ENCODE measurements at regions not wholly inside any gene's neighbourhood (a gene's known extent, or its start where the extent isn't known, plus 50 kb on each side); places are given as distances from the start of the nearest gene placed in this dataset.

DNA sequence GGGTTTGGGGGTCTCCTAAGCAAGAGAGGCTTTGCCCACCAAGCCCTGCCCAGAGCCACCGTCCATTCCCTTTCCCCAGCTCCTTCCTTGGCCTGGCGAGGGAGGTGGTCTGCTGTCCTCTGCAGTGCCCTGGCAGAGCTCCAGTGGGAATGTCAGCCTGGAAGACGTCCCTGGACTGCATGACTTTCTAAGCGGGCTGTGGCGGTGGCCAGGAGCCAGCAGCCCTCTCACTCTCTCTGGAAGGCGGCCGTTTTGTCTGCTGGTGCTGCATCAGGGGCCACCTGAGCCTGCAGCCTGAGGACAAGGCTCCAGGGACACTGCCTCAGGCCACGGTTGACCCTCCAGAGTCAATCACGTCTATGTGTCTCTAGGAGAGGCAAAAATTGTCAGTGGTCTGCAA is 271.0 kb downstream of the SKAP2 start:
- ATAC-seq (ENCODE audit: low read depth) (no peak), DNase-seq (no peak)
- TF ChIP-seq, protein P1, sequence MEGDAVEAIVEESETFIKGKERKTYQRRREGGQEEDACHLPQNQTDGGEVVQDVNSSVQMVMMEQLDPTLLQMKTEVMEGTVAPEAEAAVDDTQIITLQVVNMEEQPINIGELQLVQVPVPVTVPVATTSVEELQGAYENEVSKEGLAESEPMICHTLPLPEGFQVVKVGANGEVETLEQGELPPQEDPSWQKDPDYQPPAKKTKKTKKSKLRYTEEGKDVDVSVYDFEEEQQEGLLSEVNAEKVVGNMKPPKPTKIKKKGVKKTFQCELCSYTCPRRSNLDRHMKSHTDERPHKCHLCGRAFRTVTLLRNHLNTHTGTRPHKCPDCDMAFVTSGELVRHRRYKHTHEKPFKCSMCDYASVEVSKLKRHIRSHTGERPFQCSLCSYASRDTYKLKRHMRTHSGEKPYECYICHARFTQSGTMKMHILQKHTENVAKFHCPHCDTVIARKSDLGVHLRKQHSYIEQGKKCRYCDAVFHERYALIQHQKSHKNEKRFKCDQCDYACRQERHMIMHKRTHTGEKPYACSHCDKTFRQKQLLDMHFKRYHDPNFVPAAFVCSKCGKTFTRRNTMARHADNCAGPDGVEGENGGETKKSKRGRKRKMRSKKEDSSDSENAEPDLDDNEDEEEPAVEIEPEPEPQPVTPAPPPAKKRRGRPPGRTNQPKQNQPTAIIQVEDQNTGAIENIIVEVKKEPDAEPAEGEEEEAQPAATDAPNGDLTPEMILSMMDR (IDR thresholded peaks at IDR 0.05) = no peak
- no peak for TF ChIP-seq EZH2 (IDR thresholded peaks at IDR 0.05; ENCODE audit: borderline replicate concordance, insufficient read depth, low read depth, low read length, poor library complexity, severe bottlenecking)
- Histone ChIP-seq H4K20me1 (ENCODE audit: control insufficient read depth, insufficient read depth, low read length, poor library complexity, severe bottlenecking) (no peaks in the 10 kb centered on the region), H3K27ac (ENCODE audit: low read length in 2 of 2) (no peak overlapping the region), H3K4me1 (ENCODE audit: control insufficient read depth in 2 of 2, insufficient read depth in 2 of 2, low read length in 2 of 2) (no peaks in the 10 kb centered on the region), H3K4me2 (replicated peaks; ENCODE audit: low read depth, low read length, poor library complexity, severe bottlenecking) (no peak overlapping the region), H3K27me3 (replicated peaks in 1 of 4; ENCODE audit: control extremely low read depth in 1 of 4, control insufficient read depth in 3 of 4, insufficient read depth in 4 of 4, low read length in 3 of 4) (peaks cover 0 to 4% (median 0%) of the 10 kb centered on the region in 4 experiments), H3K36me3 (replicated peaks in 1 of 2; ENCODE audit: control extremely low read depth in 1 of 2, control insufficient read depth in 1 of 2, extremely low read depth in 1 of 2, insufficient read depth in 2 of 2, low read length in 1 of 2) (no peaks in the 10 kb centered on the region), H3K79me2 (ENCODE audit: control insufficient read depth, insufficient read depth, low read length) (no peaks in the 10 kb centered on the region), H3K4me3 (ENCODE audit: control extremely low read depth in 1 of 5, extremely low read depth in 1 of 5, insufficient read depth in 1 of 5, low read depth in 2 of 5, low read length in 4 of 5) (no peak overlapping the region), H3K9me3 (ENCODE audit: control extremely low read depth in 1 of 3, control insufficient read depth in 2 of 3, insufficient read depth in 1 of 3, low read length in 2 of 3) (no peaks in the 10 kb centered on the region), H3K9ac (ENCODE audit: low read length) (no peak overlapping the region), H2AFZ (ENCODE audit: insufficient read depth, low read depth, low read length, poor library complexity, severe bottlenecking) (no peak overlapping the region)
- H3K27ac Mint-ChIP-seq = no peak overlapping the region
- H3K9me3 Mint-ChIP-seq (ENCODE audit: insufficient read depth) = no peaks in the 10 kb centered on the region
- H3K4me3 Mint-ChIP-seq = no peak overlapping the region
- intact Hi-C loops (cut with micrococcal nuclease) = no loop called here
- ChIA-PET CTCF (no interaction called here), POLR2A (no interaction called here)
- peaks cover 8% of the 10 kb centered on the region for H3K27me3 Mint-ChIP-seq
- 88% methylated on average over 9 of the region's 9 CpGs for WGBS (ENCODE audit: insufficient coverage)
- peaks cover under 1% of the 10 kb centered on the region for H3K4me1 Mint-ChIP-seq

- Histone ChIP-seq H3K79me2 (ENCODE audit: control insufficient read depth, insufficient read depth, low read length) (no peaks in the 10 kb centered on the region), H3K27me3 (replicated peaks in 1 of 4; ENCODE audit: control extremely low read depth in 1 of 4, control insufficient read depth in 3 of 4, insufficient read depth in 4 of 4, low read length in 3 of 4) (no peaks in the 10 kb centered on the region), H3K27ac (ENCODE audit: low read length in 2 of 2) (no peak overlapping the region), H3K4me1 (ENCODE audit: control insufficient read depth in 2 of 2, insufficient read depth in 2 of 2, low read length in 2 of 2) (no peaks in the 10 kb centered on the region), H3K4me3 (ENCODE audit: control extremely low read depth in 1 of 5, extremely low read depth in 1 of 5, insufficient read depth in 1 of 5, low read depth in 2 of 5, low read length in 4 of 5) (no peak overlapping the region), H3K9ac (ENCODE audit: low read length) (no peak overlapping the region), H3K36me3 (replicated peaks in 1 of 2; ENCODE audit: control extremely low read depth in 1 of 2, control insufficient read depth in 1 of 2, extremely low read depth in 1 of 2, insufficient read depth in 2 of 2, low read length in 1 of 2) (no peaks in the 10 kb centered on the region), H3K4me2 (replicated peaks; ENCODE audit: low read depth, low read length, poor library complexity, severe bottlenecking) (no peak overlapping the region), H3K9me3 (ENCODE audit: control extremely low read depth in 1 of 3, control insufficient read depth in 2 of 3, insufficient read depth in 1 of 3, low read length in 2 of 3) (no peaks in the 10 kb centered on the region), H2AFZ (ENCODE audit: insufficient read depth, low read depth, low read length, poor library complexity, severe bottlenecking) (no peak overlapping the region), H4K20me1 (ENCODE audit: control insufficient read depth, insufficient read depth, low read length, poor library complexity, severe bottlenecking) (no peaks in the 10 kb centered on the region)
- ATAC-seq (ENCODE audit: low read depth) (no peak), DNase-seq (no peak)
- ChIA-PET CTCF (no interaction called here), POLR2A (no interaction called here)
- no peaks in the 10 kb centered on the region for H3K9me3 Mint-ChIP-seq (ENCODE audit: insufficient read depth)
- H3K4me3 Mint-ChIP-seq = no peak overlapping the region
- H3K4me1 Mint-ChIP-seq = no peaks in the 10 kb centered on the region
- intact Hi-C loops (cut with micrococcal nuclease) = no loop called here
- peaks cover 4% of the 10 kb centered on the region for H3K27me3 Mint-ChIP-seq
- WGBS (ENCODE audit: insufficient coverage) = no CpG with 5 or more reads among the region's 5 CpGs
- no peak for TF ChIP-seq EZH2 (IDR thresholded peaks at IDR 0.05; ENCODE audit: borderline replicate concordance, insufficient read depth, low read depth, low read length, poor library complexity, severe bottlenecking)
- TF ChIP-seq, protein P1 (IDR thresholded peaks at IDR 0.05) = no peak
- no peak overlapping the region for H3K27ac Mint-ChIP-seq
Measured at GRCh38 chr7:26593896-26594295, 270.5 kb downstream of the SKAP2 start.

Data from B cell (primary cell).